HG02938 (cell line): ENCODE measurements at regions not wholly inside any gene's neighbourhood (a gene's known extent, or its start where the extent isn't known, plus 50 kb on each side); places are given as distances from the start of the nearest gene placed in this dataset.
"Not testable (repeated sequence)": the region's sequence is repeated elsewhere in the genome, so short reads cannot be mapped to it uniquely, and the experiment has no call there.

Experiments
- ATAC-seq: cut with Tn5 transposase; IDR thresholded peaks from one replicate; pipeline ENCODE4 v1.9.1; 2021; ENCODE audit warnings: mild to moderate bottlenecking, moderate library complexity; ENCODE audit not compliant: unreplicated experiment

- no peak for ATAC-seq
Measured at GRCh38 chr16:80092681-80093080, 448.1 kb upstream of the DYNLRB2 start.

GRCh38 chr16:80091453-80091852 is 449.3 kb upstream of the DYNLRB2 start:
- not testable (repeated sequence) for ATAC-seq

DNA sequence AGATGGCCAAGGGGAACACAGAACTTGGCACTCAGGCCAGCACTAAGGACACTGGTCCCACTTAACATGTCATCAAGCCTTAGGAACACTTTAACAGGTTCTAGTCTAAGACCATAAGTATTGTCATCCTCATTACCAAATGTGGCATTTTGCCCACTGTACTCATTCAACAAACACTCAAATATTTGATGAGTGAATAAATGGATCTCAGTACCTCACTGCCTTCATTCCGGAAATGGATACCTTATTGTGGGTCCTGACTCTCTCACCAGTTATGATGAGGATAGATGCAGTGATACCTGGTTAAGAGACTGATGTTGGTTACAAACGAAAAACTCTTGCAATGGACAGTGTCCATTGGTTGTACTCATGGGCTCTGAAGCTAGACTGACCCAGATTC is 455.2 kb upstream of the DYNLRB2 start:
- no peak for ATAC-seq

- no peak for ATAC-seq
Measured at GRCh38 chr16:80084614-80085013, 456.2 kb upstream of the DYNLRB2 start.

GRCh38 chr16:80084163-80084562 is 456.6 kb upstream of the DYNLRB2 start:
- ATAC-seq, result no peak

DNA sequence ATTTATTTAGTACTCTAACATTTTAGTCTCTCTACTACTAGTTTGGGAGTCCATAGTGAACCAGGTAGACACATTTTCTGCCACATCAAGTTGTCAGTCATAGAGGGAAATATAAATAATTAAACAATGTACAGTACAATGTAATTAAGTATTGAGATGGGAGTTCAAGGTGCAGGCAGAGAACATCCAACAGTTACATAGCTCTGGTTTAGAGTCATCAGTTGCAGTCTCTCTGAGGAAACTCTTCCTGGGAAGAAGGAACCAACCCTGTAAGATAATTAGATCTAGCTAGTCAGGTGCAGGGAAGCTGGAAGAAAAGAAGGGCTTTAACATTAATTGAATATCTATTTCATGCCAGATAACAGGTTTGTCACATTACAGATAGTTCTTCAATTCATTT is 457.9 kb upstream of the DYNLRB2 start:
- ATAC-seq, result no peak

DNA sequence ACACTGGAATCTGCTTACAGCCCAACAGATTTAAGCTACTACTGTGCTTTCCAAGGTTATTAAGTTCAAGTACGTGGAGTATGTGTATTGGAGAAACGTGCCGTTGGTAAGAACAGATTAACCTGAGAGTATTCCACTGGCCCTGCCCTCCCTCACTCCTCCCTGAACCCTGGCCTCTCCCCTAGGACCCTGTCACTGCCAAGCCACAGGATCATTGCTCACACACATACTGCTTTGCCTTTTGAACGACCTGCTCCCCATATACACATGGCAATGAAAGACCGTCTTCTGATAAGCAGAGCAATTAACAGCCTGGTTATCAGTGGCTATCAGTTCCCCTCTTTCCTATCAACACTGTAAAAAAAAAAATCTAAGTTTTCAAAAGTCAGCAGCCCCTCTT is 458.9 kb upstream of the DYNLRB2 start:
- ATAC-seq, result no peak

- no peak for ATAC-seq
Measured at GRCh38 chr16:80080287-80080851, 460.4 kb upstream of the DYNLRB2 start.

GRCh38 chr16:80079072-80079471 is 461.7 kb upstream of the DYNLRB2 start:
- ATAC-seq, result no peak

- ATAC-seq, result no peak
Measured at GRCh38 chr16:80077696-80078095, 463.1 kb upstream of the DYNLRB2 start.

GRCh38 chr16:80074329-80074728 is 466.5 kb upstream of the DYNLRB2 start:
- ATAC-seq, result no peak

GRCh38 chr16:80071964-80072456 is 468.8 kb upstream of the DYNLRB2 start:
- ATAC-seq, result no peak

DNA sequence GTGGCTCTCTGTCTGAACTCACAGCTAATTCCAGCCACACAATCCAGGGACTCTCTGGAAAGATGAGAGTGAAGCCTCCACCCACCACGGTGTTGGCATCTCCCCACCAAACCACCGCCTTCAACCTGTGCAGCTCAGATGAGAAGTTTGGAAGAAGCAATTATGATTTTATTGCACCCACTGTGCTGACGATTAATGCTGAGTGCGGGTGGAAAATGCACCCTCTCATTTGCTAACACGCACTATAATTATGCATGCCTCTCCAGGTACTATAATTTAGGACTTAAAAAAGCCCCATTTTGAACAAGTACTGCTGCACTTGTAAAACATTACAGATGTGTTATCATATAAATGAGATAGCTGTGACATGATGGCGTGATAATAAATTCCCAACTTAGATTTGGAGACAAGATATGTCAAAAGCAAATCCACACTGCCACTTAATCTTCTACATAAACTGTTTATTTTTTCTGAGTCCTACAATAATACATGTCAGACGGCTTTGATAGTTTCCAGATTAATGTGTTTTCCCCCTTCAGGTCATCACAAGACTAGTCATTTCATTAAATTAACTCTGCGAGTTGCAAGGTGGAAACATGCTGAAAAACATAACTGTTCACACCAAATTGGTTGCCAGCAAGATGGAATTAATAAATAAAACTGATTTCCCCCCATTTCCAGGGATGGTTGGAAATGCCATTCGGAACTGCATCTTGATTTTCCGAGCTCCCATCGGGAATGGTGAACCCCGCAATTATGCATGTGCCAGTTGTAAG is 466.5 kb upstream of the MAF start:
- ATAC-seq, result no peak

DNA sequence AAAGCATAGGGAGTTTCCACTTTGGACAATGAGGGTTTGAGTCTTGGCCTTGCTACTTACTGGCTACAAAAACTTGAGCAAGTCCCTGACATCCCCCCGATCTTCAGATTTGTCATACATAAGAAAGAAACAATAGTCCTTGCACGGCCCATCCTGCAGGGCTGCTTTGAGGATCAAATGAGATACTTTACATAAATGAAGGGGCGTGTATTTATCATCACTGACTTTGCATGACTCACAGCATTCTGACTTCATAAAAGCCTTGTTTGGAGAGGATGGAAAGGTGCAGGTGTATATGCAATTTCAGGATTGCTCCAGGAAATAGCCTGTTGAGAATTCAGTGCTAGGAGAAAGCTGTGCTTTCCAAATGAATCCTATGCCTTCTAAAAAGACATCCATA is 465.0 kb upstream of the MAF start:
- ATAC-seq, result no peak

- no peak for ATAC-seq
Measured at GRCh38 chr16:80063713-80064069, 463.2 kb upstream of the MAF start.

DNA sequence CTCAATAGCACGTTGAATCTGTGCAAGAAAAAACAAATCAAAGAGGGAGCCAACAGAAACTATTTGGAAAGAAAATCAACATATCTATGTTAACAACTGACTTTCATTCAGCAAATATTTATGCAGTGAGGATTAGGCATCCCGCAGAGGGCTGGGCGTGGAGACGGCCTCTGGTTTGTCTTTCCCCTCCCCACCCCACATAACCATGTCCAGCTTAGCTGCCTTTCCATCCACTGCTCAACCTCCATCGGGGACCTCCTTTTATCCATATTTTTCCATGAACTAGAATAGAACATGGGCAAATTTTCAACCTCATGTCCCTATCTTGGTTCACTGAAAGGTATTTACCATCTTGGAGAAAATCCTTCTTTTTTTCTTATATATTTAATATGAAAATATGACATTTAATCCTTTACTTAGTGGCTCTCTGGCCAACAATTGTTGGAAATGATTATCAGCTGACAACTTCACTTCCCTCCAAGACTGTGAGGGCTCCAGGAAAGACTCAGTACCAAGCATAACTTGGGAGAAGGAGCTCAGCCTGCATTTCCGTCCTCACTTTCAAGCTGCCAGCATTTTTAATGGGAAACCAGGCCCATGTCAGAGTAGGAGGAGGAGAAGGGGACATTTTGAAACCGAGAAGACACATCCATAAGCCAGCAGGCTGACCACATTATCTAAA is 462.6 kb upstream of the MAF start:
- ATAC-seq, result no peak

DNA sequence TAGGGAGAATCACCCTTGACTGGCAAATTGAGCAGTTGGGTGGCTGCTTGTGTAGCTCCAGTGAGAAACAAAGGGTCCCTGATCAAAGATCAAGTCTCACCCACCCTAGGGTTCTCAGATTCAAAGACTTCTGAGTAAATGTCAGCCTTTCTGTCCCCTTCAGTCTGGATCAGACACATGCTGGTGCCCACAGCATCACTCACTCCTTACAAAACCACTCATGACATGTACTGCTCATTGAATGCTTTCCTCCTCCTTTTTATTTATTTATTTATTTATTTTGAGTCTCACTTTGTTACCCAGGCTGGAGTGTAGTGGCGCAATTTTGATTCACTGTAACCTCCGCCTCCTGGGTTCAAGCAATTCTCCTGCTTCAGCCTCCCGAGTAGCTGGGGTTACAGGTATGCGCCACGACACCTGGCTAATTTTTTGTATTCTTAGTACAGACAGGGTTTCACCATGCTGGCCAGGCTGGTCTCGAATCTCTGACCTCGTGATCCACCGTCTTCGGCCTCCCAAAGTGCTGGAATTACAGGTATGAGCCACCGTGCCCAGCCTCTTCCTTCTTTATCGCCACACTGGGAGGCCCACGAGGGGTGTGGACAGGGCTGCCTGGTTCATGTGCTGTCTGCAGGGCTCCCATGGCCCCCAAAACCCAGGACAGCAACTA is 462.0 kb upstream of the MAF start:
- no peak for ATAC-seq

- no peak for ATAC-seq
Measured at GRCh38 chr16:80060470-80060869, 459.9 kb upstream of the MAF start.

GRCh38 chr16:80059836-80060235 is 459.3 kb upstream of the MAF start:
- ATAC-seq, result no peak

DNA sequence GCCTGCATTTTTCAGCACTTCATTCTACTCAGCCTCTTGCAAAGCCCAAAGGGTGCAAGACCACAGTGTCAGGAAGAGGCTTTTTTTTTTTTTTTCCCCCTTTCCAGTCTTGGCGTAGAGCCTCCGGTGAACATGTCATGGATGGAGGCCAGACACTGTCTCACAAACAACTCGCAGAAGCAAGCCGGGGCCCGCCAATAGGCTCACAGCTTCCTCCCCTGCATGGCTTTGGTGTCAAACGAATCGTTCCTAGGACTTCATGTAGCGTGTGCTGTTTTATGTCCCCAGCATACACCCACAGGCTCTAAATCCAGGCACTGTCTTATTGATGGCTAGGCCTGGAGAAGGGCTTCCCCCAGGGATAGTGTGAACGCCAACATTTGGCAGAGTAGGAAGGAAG is 457.7 kb upstream of the MAF start:
- ATAC-seq, result no peak

GRCh38 chr16:80056324-80056723 is 455.8 kb upstream of the MAF start:
- no peak for ATAC-seq

DNA sequence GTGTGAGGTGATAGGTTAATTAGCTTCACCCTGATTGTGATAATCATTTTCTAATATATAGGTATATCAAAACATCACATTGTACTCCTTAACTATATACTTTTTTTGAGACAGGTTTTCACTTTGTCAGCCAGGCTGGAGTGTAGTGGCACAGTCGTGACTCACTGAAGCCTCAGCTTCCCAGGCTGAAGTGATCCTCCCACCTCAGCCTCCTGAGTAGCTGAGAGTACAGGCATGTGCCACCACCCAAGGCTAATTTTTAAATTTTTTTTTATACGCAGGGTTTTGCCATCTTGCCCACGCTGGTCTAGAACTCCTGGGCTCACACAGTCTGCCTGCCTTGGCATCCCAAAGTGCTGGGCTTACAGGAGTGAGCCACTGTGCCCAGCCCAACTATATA is 455.3 kb upstream of the MAF start:
- no peak for ATAC-seq
